ENCODE measurements at regions not wholly inside any gene's neighbourhood (a gene's known extent, or its start where the extent isn't known, plus 50 kb on each side); places are given as distances from the start of the nearest gene placed in this dataset.

GRCh38 chr14:40122968-40123648 lies 690.9 kb upstream of the FBXO33 start:
- ATAC-seq (ENCODE audit: low FRiP score) = no peak
- DNase-seq (ENCODE audit: low spot score) = no peak
- TF ChIP-seq CTCF (IDR thresholded peaks at IDR 0.05) = no peak

GRCh38 chr14:40119765-40120164 lies 687.5 kb upstream of the FBXO33 start:
- no peak for TF ChIP-seq CTCF (IDR thresholded peaks at IDR 0.05)
- DNase-seq (ENCODE audit: low spot score) = no peak
- ATAC-seq (ENCODE audit: low FRiP score) = no peak

- no peak for DNase-seq (ENCODE audit: low spot score)
- ATAC-seq (ENCODE audit: low FRiP score) = no peak
- no peak for TF ChIP-seq CTCF (IDR thresholded peaks at IDR 0.05)
These were observed 687.1 kb upstream of the FBXO33 start for GRCh38 chr14:40119321-40119720.

- no peak for TF ChIP-seq CTCF (IDR thresholded peaks at IDR 0.05)
- ATAC-seq (ENCODE audit: low FRiP score) = no peak
- DNase-seq (ENCODE audit: low spot score) = no peak
These were observed 683.4 kb upstream of the FBXO33 start for GRCh38 chr14:40115583-40115982.

GRCh38 chr14:40113671-40114070 lies 681.4 kb upstream of the FBXO33 start:
- DNase-seq (ENCODE audit: low spot score) = no peak
- no peak for ATAC-seq (ENCODE audit: low FRiP score)
- no peak for TF ChIP-seq CTCF (IDR thresholded peaks at IDR 0.05)

- ATAC-seq (ENCODE audit: low FRiP score) = no peak
- no peak for TF ChIP-seq CTCF (IDR thresholded peaks at IDR 0.05)
- DNase-seq (ENCODE audit: low spot score) = no peak
These were observed 668.4 kb upstream of the FBXO33 start for GRCh38 chr14:40100544-40101196.

DNA sequence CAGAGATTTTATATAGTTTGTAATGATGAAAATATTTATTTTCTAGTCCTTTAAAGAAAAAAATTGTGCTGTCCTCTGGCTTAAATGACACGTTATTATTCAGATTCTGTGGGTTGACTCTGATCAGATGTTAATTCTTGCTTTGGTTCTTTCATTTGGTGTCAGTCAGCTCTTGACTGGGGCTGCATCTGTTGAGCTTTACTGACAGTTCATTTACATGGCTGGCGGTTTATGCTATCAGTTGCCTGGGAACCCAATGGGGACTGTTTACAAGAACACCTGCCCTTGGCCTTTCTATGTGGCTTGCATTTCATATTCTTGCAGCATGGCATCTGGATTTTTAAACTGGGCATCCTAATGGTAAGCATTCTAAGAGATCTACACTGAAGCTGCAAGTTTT lies 667.1 kb upstream of the FBXO33 start:
- DNase-seq (ENCODE audit: low spot score) (no peak), ATAC-seq (ENCODE audit: low FRiP score) (no peak)
- TF ChIP-seq CTCF (IDR thresholded peaks at IDR 0.05) = no peak
